GM10266 (cell line): ENCODE measurements at regions not wholly inside any gene's neighbourhood (a gene's known extent, or its start where the extent isn't known, plus 50 kb on each side); places are given as distances from the start of the nearest gene placed in this dataset.
"Not testable (repeated sequence)": the region's sequence is repeated elsewhere in the genome, so short reads cannot be mapped to it uniquely, and the experiment has no call there.

Experiments used
- DNase-seq: peaks from one replicate; pipeline ENCODE4 v3.0.0; 2012; ENCODE audit errors: extremely low spot score
- CTCF ChIP-seq: IDR thresholded peaks from 2 replicates; pipeline ENCODE4 v1.5.1; 2012; ENCODE audit warnings: mild to moderate bottlenecking, low read depth; ENCODE audit not compliant: control insufficient read depth, insufficient read depth; ENCODE audit errors: missing control alignments

DNA sequence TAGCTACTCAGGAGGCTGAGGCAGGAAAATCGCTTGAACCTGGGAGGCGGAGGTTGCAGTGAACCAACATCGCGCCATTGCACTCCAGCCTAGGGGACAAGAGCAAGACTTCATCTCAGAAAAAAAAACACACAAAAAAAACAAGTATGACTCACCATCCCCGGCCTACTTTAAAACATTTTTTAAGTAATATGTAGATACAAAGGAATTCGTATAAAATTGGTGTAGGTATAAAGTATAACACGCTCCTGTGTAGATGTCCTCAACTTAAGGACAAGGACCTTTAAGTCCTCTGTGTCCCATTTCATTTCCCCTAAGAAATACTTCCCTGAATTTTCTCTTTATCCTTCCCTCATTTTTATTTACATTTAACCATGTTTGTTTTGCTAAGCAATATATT lies 73.4 kb upstream of the PKN2 start:
- DNase-seq: no peak
- TF ChIP-seq CTCF: no peak

- TF ChIP-seq CTCF: no peak
- no peak for DNase-seq
Observed at GRCh38 chr1:88612292-88612691, 71.8 kb upstream of the PKN2 start.

GRCh38 chr1:88612773-88613172 lies 71.3 kb upstream of the PKN2 start:
- no peak for DNase-seq
- TF ChIP-seq CTCF: no peak

- TF ChIP-seq CTCF: no peak
Observed at GRCh38 chr1:88618331-88618730, 65.7 kb upstream of the PKN2 start.

DNA sequence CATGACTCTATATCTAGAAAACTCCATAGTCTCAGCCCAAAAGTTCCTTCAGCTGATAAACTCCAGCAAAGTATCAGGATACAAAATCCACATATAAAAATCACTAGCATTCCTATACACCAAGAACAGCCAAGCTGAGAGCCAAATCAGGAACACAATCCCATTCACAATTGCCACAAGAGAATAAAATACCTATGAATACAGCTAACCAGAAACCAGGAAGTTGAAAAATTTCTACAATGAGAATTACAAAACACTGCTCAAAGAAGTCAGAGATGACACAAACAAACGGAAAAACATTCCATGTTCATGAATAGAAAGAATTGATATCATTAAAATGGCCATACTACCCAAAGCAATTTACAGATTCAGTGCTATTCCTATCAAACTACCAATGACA lies 61.0 kb upstream of the PKN2 start:
- DNase-seq: not testable (repeated sequence)

More at GRCh38 chr1:88618331-88618730, 65.7 kb upstream of the PKN2 start:
- DNase-seq: no peak
